Fibroblast of skin of scalp (primary cell): ENCODE measurements at regions not wholly inside any gene's neighbourhood (a gene's known extent, or its start where the extent isn't known, plus 50 kb on each side); places are given as distances from the start of the nearest gene placed in this dataset.
A peak's percentile ranks its signal among the peaks of the same experiment; 100 is the strongest.
"Not testable (repeated sequence)": the region's sequence is repeated elsewhere in the genome, so short reads cannot be mapped to it uniquely, and the experiment has no call there.

Experiments
- DNase-seq: peaks from one replicate; pipeline ENCODE4 v3.0.0-alpha.2; 2013

- DNase-seq, result no peak
Measured at GRCh38 chr10:100642295-100642994, 102.9 kb upstream of the PAX2 start.

- DNase-seq, result no peak
Measured at GRCh38 chr10:100645091-100645490, 100.3 kb upstream of the PAX2 start.

GRCh38 chr10:100645613-100646392, 99.6 kb upstream of the PAX2 start:
- no peak for DNase-seq

- DNase-seq, result no peak
Measured at GRCh38 chr10:100647928-100648327, 97.5 kb upstream of the PAX2 start.

- no peak for DNase-seq
Measured at GRCh38 chr10:100650693-100651092, 94.7 kb upstream of the PAX2 start.

GRCh38 chr10:100651099-100651498, 94.3 kb upstream of the PAX2 start:
- not testable (repeated sequence) for DNase-seq

- no peak for DNase-seq
Measured at GRCh38 chr10:100651916-100652315, 93.5 kb upstream of the PAX2 start.

- no peak for DNase-seq
Measured at GRCh38 chr10:100652406-100653135, 92.8 kb upstream of the PAX2 start.

GRCh38 chr10:100653238-100653956, 92.0 kb upstream of the PAX2 start:
- no peak for DNase-seq

GRCh38 chr10:100653957-100654781, 91.2 kb upstream of the PAX2 start:
- DNase-seq, result peak; percentile 44

GRCh38 chr10:100654782-100655325, 90.5 kb upstream of the PAX2 start:
- DNase-seq, result no peak

GRCh38 chr10:100655326-100655759, 90.0 kb upstream of the PAX2 start:
- no peak for DNase-seq

GRCh38 chr10:100655760-100656421, 89.5 kb upstream of the PAX2 start:
- no peak for DNase-seq

GRCh38 chr10:100656454-100656853, 88.9 kb upstream of the PAX2 start:
- DNase-seq, result no peak

- DNase-seq, result no peak
Measured at GRCh38 chr10:100658269-100658668, 87.1 kb upstream of the PAX2 start.

GRCh38 chr10:100659361-100660098, 85.9 kb upstream of the PAX2 start:
- no peak for DNase-seq

- DNase-seq, result no peak
Measured at GRCh38 chr10:100660365-100660764, 85.0 kb upstream of the PAX2 start.

- DNase-seq, result no peak
Measured at GRCh38 chr10:100660945-100661344, 84.4 kb upstream of the PAX2 start.

- DNase-seq, result no peak
Measured at GRCh38 chr10:100661520-100661919, 83.9 kb upstream of the PAX2 start.

GRCh38 chr10:100662067-100662466, 83.3 kb upstream of the PAX2 start:
- DNase-seq, result no peak
